ENCODE measurements at regions not wholly inside any gene's neighbourhood (a gene's known extent, or its start where the extent isn't known, plus 50 kb on each side); places are given as distances from the start of the nearest gene placed in this dataset.

GRCh38 chr9:16278326-16278999 is 592.0 kb downstream of the BNC2 start:
- TF ChIP-seq CTCF (IDR thresholded peaks at IDR 0.05; ENCODE audit: low read length) (no peak), EZH2 (optimal IDR thresholded peaks at IDR 0.05; ENCODE audit: low read depth, low read length) (no peak), EZH2phosphoT487 (IDR thresholded peaks at IDR 0.05; ENCODE audit: low read length) (no peak)

Data from MM.1S (cell line).